PFSK-1 (cell line): ENCODE measurements at regions not wholly inside any gene's neighbourhood (a gene's known extent, or its start where the extent isn't known, plus 50 kb on each side); places are given as distances from the start of the nearest gene placed in this dataset.

Experiments
- FOXP2 ChIP-seq: optimal IDR thresholded peaks from 2 replicates; pipeline ENCODE3; 2011; ENCODE audit warnings: borderline replicate concordance, control low read depth, inconsistent platforms; ENCODE audit not compliant: insufficient read depth; ENCODE audit errors: extremely low read length, extremely low read depth
- POLR2AphosphoS5 ChIP-seq: IDR thresholded peaks from 2 replicates; pipeline ENCODE4 v1.6.1; 2012; ENCODE audit warnings: low read depth, mild to moderate bottlenecking, control low read depth, low read length, moderate library complexity
- TAF1 ChIP-seq: IDR thresholded peaks from 2 replicates; pipeline ENCODE4 v1.6.1; 2012; ENCODE audit warnings: low read length, control low read depth, borderline replicate concordance; ENCODE audit not compliant: insufficient read depth
- TF ChIP-seq, protein P1 (sequence below), 2 experiments: IDR thresholded peaks; 2 replicates each; pipeline versions ENCODE4 v1.6.1 to v1.8.0; 2011 to 2012; ENCODE audit warnings: low read depth in 2 of 2, low read length in 2 of 2, control low read depth in 1 of 2, inconsistent platforms in 1 of 2, mild to moderate bottlenecking in 1 of 2, moderate library complexity in 1 of 2; ENCODE audit not compliant: insufficient read depth in 1 of 2

DNA sequence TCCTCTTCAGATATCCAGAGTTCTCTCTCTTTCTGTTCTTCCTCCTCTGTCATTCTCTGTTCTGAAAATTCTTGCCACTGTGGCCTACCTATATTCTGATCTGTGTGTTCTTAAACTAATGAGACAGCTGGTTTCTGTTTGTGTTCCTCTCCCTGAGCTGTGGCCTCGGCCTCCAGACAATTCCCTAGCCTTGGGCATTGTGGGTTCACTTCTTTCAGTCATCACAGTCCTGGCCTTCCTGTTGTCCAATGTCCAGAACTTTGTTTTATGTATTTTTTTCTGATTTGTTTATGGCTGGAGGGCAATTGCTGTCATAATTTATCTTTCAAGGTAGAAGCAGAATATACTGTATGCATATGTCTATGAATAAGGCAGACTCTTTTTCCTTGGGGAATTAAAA is 173.2 kb upstream of the MTPN start:
- TF ChIP-seq TAF1 (no peak), POLR2AphosphoS5 (no peak), FOXP2 (no peak)
- TF ChIP-seq, protein P1, sequence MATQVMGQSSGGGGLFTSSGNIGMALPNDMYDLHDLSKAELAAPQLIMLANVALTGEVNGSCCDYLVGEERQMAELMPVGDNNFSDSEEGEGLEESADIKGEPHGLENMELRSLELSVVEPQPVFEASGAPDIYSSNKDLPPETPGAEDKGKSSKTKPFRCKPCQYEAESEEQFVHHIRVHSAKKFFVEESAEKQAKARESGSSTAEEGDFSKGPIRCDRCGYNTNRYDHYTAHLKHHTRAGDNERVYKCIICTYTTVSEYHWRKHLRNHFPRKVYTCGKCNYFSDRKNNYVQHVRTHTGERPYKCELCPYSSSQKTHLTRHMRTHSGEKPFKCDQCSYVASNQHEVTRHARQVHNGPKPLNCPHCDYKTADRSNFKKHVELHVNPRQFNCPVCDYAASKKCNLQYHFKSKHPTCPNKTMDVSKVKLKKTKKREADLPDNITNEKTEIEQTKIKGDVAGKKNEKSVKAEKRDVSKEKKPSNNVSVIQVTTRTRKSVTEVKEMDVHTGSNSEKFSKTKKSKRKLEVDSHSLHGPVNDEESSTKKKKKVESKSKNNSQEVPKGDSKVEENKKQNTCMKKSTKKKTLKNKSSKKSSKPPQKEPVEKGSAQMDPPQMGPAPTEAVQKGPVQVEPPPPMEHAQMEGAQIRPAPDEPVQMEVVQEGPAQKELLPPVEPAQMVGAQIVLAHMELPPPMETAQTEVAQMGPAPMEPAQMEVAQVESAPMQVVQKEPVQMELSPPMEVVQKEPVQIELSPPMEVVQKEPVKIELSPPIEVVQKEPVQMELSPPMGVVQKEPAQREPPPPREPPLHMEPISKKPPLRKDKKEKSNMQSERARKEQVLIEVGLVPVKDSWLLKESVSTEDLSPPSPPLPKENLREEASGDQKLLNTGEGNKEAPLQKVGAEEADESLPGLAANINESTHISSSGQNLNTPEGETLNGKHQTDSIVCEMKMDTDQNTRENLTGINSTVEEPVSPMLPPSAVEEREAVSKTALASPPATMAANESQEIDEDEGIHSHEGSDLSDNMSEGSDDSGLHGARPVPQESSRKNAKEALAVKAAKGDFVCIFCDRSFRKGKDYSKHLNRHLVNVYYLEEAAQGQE (IDR thresholded peaks at IDR 0.05; ENCODE audit: insufficient read depth in 1 of 2, low read depth in 2 of 2, low read length in 2 of 2), result no peak
